ENCODE measurements at regions not wholly inside any gene's neighbourhood (a gene's known extent, or its start where the extent isn't known, plus 50 kb on each side); places are given as distances from the start of the nearest gene placed in this dataset.

DNA sequence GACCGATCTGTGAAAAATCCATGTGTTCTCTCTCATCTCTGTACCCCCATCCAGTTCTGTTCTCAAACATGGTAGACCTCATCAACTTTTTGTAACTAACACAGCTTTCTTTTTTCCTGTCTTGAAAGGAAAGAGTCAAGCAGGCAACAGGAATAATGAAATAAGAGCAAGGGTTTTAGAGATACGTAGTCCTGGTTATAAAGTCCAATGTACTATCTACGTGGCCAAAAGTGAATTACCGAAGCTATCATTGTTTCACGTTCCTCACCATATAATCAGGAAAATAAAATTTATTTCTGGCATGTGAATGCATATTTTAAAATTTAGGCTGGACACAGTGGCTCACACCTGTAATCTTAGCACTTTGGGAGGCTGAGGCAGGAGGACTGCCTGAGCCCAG, 472.2 kb upstream of the ANO3 start:
- TF ChIP-seq POLR2A (IDR thresholded peaks at IDR 0.05) (no peak), CTCF (IDR thresholded peaks at IDR 0.05) (no peak)
